ENCODE measurements at regions not wholly inside any gene's neighbourhood (a gene's known extent, or its start where the extent isn't known, plus 50 kb on each side); places are given as distances from the start of the nearest gene placed in this dataset.

DNA sequence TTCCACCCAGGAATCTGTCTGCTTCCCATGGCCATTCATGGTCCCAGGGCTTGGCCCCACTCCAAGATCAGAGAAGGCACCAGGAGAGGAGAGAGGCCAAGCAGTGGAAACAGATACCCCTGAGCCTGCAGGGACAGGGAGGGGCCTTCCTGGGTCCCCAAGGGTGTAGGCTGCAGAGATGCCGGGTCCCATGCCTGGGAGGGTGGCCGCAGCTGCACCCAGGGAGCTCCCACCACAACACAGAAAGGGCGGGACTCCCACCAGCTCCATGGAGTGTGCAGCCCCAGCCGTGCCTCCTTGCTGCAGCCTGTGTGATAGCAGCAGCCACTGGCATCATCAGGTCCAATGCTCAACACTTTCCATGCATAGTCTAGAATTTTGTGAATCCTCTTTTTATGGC is 331.5 kb downstream of the UACA start:
- H3K79me2 ChIP-seq (ENCODE audit: control insufficient read depth, insufficient read depth, low read length) = no peaks in the 10 kb centered on the region
- H3K36me3 ChIP-seq (ENCODE audit: control insufficient read depth, insufficient read depth, low read length) = no peaks in the 10 kb centered on the region
- no TSS peak for BruUV-seq (replicated peaks)
- no peaks in the 10 kb centered on the region for H3K9me3 ChIP-seq (replicated peaks; ENCODE audit: control insufficient read depth, insufficient read depth, low read depth, low read length)
- no peak overlapping the region for H3K4me2 ChIP-seq (ENCODE audit: insufficient read depth, low read length)
- H3K9ac ChIP-seq (ENCODE audit: insufficient read depth in 1 of 2, low read depth in 2 of 2, low read length in 2 of 2) = no peak overlapping the region
- peaks cover 0 to 18% of the 10 kb centered on the region in 2 experiments; a peak in 2 of 5 replicates for H3K4me1 ChIP-seq (replicated peaks in 1 of 2; ENCODE audit: control insufficient read depth in 2 of 2, insufficient read depth in 2 of 2, low read length in 2 of 2)
- H3K27me3 ChIP-seq (ENCODE audit: control insufficient read depth in 2 of 2, insufficient read depth in 2 of 2, low read length in 2 of 2) = no peaks in the 10 kb centered on the region
- no peak overlapping the region for H3K4me3 ChIP-seq
- no peak overlapping the region for H2AFZ ChIP-seq (ENCODE audit: low read depth, low read length)
- no peak for DNase-seq (ENCODE audit: extremely low read depth in 1 of 4, low spot score in 3 of 4)
- no peaks in the 10 kb centered on the region for H4K20me1 ChIP-seq (replicated peaks; ENCODE audit: control insufficient read depth, insufficient read depth, low read length)
- no peak overlapping the region for H3K27ac ChIP-seq (ENCODE audit: extremely low read depth, low read depth, low read length)
- no peak for TF ChIP-seq HNRNPH1 (optimal IDR thresholded peaks at IDR 0.05; ENCODE audit: low read depth, low read length)
- no peak for TF ChIP-seq ARID2 (IDR thresholded peaks at IDR 0.05)
- no peak for TF ChIP-seq NCOA4 (IDR thresholded peaks at IDR 0.05; ENCODE audit: partially characterized antibody)
- no peak for TF ChIP-seq ZNF354B (CRISPR knock-in tag; IDR thresholded peaks at IDR 0.05)
- no peak for TF ChIP-seq FOS (IDR thresholded peaks at IDR 0.05; ENCODE audit: extremely low read depth, insufficient read length)
- in situ Hi-C loops (cut with MboI) = no loop called here
- no peaks in the 10 kb centered on the region for H3K9me1 ChIP-seq (ENCODE audit: control insufficient read depth, insufficient read depth, low read length)
- ChIA-PET POLR2A (interaction anchor here (1.1 kb wide), 1 partner anchor 9 kb away, joined by 4 read pairs; no protein-coding TSS in a partner anchor), CTCF (ENCODE audit: low intra/inter-chr PET ratio) (no interaction called here)
- WGBS (ENCODE audit: insufficient coverage, low coverage, missing lambda C conversion rate) = 0% methylated on average over 2 of the region's 4 CpGs
- ATAC-seq = no peak
- FAIRE-seq = no peak
- intact Hi-C loops (cut with micrococcal nuclease) = no loop called here

DNA sequence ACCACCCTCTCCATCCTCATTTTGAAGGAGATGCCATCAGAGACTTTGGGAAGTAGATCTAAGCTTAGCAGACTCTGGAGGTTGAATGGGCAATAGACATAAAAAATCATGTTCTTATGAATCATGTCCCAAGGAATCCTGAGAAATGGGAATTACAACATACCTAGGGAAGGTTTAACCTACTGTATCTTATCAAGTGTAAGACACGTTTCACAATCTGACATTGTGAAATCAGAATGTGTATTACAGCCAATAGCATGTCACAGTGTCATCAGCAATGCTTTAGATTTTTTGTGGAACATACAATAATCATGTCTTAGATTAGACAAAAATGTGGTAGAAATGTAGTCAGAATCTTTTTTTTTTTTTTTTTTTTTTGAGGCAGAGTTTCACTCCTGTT is 332.4 kb upstream of the TLE3 start:
- Histone ChIP-seq H2AFZ (ENCODE audit: low read depth, low read length) (no peak overlapping the region), H3K4me1 (replicated peaks in 1 of 2; ENCODE audit: control insufficient read depth in 2 of 2, insufficient read depth in 2 of 2, low read length in 2 of 2) (peaks cover 0 to 18% of the 10 kb centered on the region in 2 experiments; a peak in 3 of 5 replicates), H3K9me3 (replicated peaks; ENCODE audit: control insufficient read depth, insufficient read depth, low read depth, low read length) (no peaks in the 10 kb centered on the region), H4K20me1 (replicated peaks; ENCODE audit: control insufficient read depth, insufficient read depth, low read length) (no peaks in the 10 kb centered on the region), H3K9ac (ENCODE audit: insufficient read depth in 1 of 2, low read depth in 2 of 2, low read length in 2 of 2) (no peak overlapping the region), H3K4me2 (ENCODE audit: insufficient read depth, low read length) (no peak overlapping the region), H3K79me2 (ENCODE audit: control insufficient read depth, insufficient read depth, low read length) (no peaks in the 10 kb centered on the region), H3K27me3 (ENCODE audit: control insufficient read depth in 2 of 2, insufficient read depth in 2 of 2, low read length in 2 of 2) (no peaks in the 10 kb centered on the region), H3K36me3 (ENCODE audit: control insufficient read depth, insufficient read depth, low read length) (no peaks in the 10 kb centered on the region), H3K27ac (ENCODE audit: extremely low read depth, low read depth, low read length) (no peak overlapping the region), H3K9me1 (ENCODE audit: control insufficient read depth, insufficient read depth, low read length) (no peaks in the 10 kb centered on the region), H3K4me3 (no peak overlapping the region)
- TF ChIP-seq TRIM24 (IDR thresholded peaks at IDR 0.05) (0 out of 4 replicates have a peak, but pooled peaks of 1 of the 2 experiments have one; percentile 10), SETDB1 (IDR thresholded peaks at IDR 0.05; ENCODE audit: low read length) (no peak), CEBPB (tag; IDR thresholded peaks at IDR 0.05) (peak; percentile 86), PTRF (tag; IDR thresholded peaks at IDR 0.05) (no peak)
- in situ Hi-C loops (cut with MboI) = no loop called here
- ATAC-seq (no peak), DNase-seq (ENCODE audit: extremely low read depth in 1 of 4, low spot score in 3 of 4) (no peak), FAIRE-seq (no peak)
- ChIA-PET CTCF (ENCODE audit: low intra/inter-chr PET ratio) (no interaction called here), POLR2A (no interaction called here)
- BruUV-seq (replicated peaks) = no TSS peak
- intact Hi-C loops (cut with micrococcal nuclease) = no loop called here
- 15% methylated on average over 1 of the region's 1 CpG for WGBS (ENCODE audit: insufficient coverage, low coverage, missing lambda C conversion rate)
